PFSK-1 (cell line): ENCODE measurements at regions not wholly inside any gene's neighbourhood (a gene's known extent, or its start where the extent isn't known, plus 50 kb on each side); places are given as distances from the start of the nearest gene placed in this dataset.

Experiments
- FOXP2 ChIP-seq: optimal IDR thresholded peaks from 2 replicates; pipeline ENCODE3; 2011; ENCODE audit warnings: borderline replicate concordance, control low read depth, inconsistent platforms; ENCODE audit not compliant: insufficient read depth; ENCODE audit errors: extremely low read length, extremely low read depth
- POLR2AphosphoS5 ChIP-seq: IDR thresholded peaks from 2 replicates; pipeline ENCODE4 v1.6.1; 2012; ENCODE audit warnings: low read depth, mild to moderate bottlenecking, control low read depth, low read length, moderate library complexity
- SIN3A ChIP-seq: IDR thresholded peaks from 2 replicates; pipeline ENCODE4 v1.6.1; 2012; ENCODE audit warnings: mild to moderate bottlenecking, low read length, moderate library complexity, borderline replicate concordance; ENCODE audit not compliant: insufficient read depth
- TAF1 ChIP-seq: IDR thresholded peaks from 2 replicates; pipeline ENCODE4 v1.6.1; 2012; ENCODE audit warnings: low read length, control low read depth, borderline replicate concordance; ENCODE audit not compliant: insufficient read depth
- TF ChIP-seq, protein P1 (sequence below), 2 experiments: IDR thresholded peaks; 2 replicates each; pipeline versions ENCODE4 v1.6.1 to v1.8.0; 2011 to 2012; ENCODE audit warnings: low read depth in 2 of 2, low read length in 2 of 2, control low read depth in 1 of 2, inconsistent platforms in 1 of 2, mild to moderate bottlenecking in 1 of 2, moderate library complexity in 1 of 2; ENCODE audit not compliant: insufficient read depth in 1 of 2

DNA sequence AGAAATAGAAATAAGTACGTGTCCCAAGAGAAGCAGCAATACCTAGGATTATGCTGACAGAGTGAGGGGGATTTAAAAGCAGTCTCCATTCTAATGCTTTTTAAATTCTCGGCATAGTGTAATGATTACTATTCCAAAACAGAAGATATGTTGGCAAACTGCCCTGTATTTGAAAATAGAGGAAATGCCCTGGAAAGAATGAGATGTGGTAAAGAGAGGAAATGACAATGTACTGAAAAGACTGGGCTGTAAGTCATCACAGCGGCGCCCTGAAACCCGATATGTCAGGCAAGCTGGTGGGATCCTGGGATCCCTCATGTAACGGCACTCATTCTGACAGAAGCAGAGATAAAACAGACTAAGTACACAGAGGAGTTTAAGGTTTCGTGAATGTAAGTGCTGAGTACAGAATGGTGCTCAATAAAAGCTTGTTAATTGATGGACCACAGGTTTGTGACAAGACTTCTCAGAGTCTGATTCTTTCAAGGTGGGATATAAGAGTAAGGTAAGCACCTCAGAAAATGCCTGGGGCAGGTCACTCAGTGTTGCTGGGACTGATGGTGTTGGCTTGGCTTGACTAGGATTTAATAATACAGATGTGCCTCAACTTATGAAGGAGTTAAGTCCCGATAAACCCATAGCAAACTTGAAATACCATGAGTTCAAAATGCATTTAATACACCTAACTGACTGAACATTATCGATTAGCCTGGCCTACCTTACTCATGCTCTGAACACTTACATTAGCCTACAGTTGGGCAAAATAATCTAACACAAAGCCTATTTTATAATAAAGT is 91.4 kb downstream of the NFKBIZ start:
- TF ChIP-seq FOXP2 (no peak), TAF1 (no peak), POLR2AphosphoS5 (no peak), SIN3A (no peak)
- TF ChIP-seq, protein P1, sequence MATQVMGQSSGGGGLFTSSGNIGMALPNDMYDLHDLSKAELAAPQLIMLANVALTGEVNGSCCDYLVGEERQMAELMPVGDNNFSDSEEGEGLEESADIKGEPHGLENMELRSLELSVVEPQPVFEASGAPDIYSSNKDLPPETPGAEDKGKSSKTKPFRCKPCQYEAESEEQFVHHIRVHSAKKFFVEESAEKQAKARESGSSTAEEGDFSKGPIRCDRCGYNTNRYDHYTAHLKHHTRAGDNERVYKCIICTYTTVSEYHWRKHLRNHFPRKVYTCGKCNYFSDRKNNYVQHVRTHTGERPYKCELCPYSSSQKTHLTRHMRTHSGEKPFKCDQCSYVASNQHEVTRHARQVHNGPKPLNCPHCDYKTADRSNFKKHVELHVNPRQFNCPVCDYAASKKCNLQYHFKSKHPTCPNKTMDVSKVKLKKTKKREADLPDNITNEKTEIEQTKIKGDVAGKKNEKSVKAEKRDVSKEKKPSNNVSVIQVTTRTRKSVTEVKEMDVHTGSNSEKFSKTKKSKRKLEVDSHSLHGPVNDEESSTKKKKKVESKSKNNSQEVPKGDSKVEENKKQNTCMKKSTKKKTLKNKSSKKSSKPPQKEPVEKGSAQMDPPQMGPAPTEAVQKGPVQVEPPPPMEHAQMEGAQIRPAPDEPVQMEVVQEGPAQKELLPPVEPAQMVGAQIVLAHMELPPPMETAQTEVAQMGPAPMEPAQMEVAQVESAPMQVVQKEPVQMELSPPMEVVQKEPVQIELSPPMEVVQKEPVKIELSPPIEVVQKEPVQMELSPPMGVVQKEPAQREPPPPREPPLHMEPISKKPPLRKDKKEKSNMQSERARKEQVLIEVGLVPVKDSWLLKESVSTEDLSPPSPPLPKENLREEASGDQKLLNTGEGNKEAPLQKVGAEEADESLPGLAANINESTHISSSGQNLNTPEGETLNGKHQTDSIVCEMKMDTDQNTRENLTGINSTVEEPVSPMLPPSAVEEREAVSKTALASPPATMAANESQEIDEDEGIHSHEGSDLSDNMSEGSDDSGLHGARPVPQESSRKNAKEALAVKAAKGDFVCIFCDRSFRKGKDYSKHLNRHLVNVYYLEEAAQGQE (IDR thresholded peaks at IDR 0.05; ENCODE audit: insufficient read depth in 1 of 2, low read depth in 2 of 2, low read length in 2 of 2): no peak

DNA sequence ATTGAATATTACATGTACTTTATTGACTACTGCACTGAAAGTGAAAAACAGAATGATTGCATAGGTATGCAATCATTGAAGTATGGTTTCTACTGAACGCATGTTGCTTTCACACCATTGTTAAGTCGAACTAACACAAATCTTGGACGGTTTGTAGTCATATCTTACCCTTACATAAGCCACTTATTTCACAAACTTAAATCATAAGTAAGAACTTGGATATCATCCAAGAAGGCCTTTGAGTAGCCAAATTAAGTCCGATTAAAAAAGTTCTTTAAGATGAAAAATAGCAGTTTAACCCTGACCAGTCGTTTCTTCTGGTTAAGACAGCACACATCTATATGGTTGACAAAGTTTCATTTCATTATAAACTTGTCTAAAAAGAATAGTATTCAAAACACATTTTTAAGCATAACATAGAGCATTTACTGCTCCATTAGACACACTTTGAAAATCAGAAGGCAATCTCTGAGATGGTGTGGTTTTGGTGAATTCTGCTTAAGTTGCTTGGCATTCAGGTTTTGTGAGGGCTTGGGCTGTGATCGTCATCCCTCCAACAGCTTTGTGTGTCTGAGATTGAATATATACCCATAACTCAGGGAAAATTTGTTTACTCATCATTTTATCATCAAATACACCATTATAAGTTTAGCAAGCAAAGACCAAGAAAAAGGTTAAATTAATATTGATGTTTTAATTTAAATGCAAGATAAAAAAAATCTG is 92.2 kb downstream of the NFKBIZ start:
- TF ChIP-seq, protein P1 (IDR thresholded peaks at IDR 0.05; ENCODE audit: insufficient read depth in 1 of 2, low read depth in 2 of 2, low read length in 2 of 2): no peak
- TF ChIP-seq TAF1 (no peak), SIN3A (no peak), FOXP2 (no peak), POLR2AphosphoS5 (no peak)

DNA sequence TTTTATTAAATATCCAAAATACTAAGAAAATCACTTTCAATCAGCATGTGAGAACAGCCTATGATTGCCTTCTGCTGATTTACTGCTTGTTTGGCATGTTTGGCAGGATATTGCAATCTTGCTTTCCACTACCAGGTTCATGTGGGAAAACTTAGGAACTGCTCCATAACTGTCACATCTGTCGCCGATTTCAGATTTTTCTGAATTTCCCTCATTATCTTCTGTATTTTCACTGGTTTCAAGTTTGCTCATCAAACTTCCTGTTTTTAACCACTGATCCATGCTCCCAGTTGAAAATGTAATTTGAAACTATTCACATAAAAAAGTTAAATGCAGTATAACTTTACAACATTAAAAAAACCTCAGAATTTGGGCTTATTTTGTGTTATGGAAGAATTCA is 93.0 kb downstream of the NFKBIZ start:
- TF ChIP-seq SIN3A: no peak
- no peak for TF ChIP-seq POLR2AphosphoS5
- TF ChIP-seq FOXP2: no peak
- TF ChIP-seq TAF1: no peak
- TF ChIP-seq, protein P1 (IDR thresholded peaks at IDR 0.05; ENCODE audit: insufficient read depth in 1 of 2, low read depth in 2 of 2, low read length in 2 of 2): no peak

DNA sequence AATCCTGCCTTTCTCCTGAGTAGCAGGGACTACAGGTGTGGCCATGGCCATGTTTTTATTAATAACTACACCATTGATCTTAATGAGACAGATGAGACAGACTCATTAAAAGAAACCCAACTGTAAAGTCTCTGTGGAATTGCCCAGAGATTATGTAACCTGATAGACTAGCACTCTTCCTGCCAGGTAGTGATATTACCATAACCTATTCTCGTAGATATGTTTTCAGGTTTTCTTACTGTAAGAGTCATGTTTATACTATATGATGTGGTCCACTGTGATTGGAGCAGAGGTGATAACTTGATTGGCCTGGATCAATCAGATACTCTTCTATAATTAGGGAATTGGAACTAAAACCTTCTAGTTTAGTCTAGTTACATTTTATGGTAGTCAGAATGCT is 93.7 kb downstream of the NFKBIZ start:
- TF ChIP-seq, protein P1 (IDR thresholded peaks at IDR 0.05; ENCODE audit: insufficient read depth in 1 of 2, low read depth in 2 of 2, low read length in 2 of 2): no peak
- TF ChIP-seq POLR2AphosphoS5: no peak
- no peak for TF ChIP-seq TAF1
- no peak for TF ChIP-seq SIN3A
- no peak for TF ChIP-seq FOXP2
